ENCODE measurements at regions not wholly inside any gene's neighbourhood (a gene's known extent, or its start where the extent isn't known, plus 50 kb on each side); places are given as distances from the start of the nearest gene placed in this dataset.
"Not testable (repeated sequence)": the region's sequence is repeated elsewhere in the genome, so short reads cannot be mapped to it uniquely, and the experiment has no call there.

- TF ChIP-seq POLR2A, CTCF (IDR thresholded peaks at IDR 0.05): not testable (repeated sequence)
Observed at GRCh38 chr5:99418640-99419039, 489.8 kb upstream of the CHD1 start.
